GM12864 (cell line): ENCODE measurements at regions not wholly inside any gene's neighbourhood (a gene's known extent, or its start where the extent isn't known, plus 50 kb on each side); places are given as distances from the start of the nearest gene placed in this dataset.

ENCODE experiments used
- DNase-seq: peaks from one replicate; pipeline ENCODE4 v3.0.0-alpha.2; 2011; ENCODE audit warnings: low read depth
- H3K4me3 ChIP-seq: 2 replicates; pipeline ENCODE4 v1.5.1; 2011; ENCODE audit warnings: mild to moderate bottlenecking, low read depth, low read length, control low read depth
- TF ChIP-seq, protein P1 (sequence below): IDR thresholded peaks from 2 replicates; pipeline ENCODE4 v1.5.1; 2011; ENCODE audit warnings: low read depth, mild to moderate bottlenecking, moderate library complexity, low read length, control low read depth, inconsistent platforms; ENCODE audit errors: missing control alignments

DNA sequence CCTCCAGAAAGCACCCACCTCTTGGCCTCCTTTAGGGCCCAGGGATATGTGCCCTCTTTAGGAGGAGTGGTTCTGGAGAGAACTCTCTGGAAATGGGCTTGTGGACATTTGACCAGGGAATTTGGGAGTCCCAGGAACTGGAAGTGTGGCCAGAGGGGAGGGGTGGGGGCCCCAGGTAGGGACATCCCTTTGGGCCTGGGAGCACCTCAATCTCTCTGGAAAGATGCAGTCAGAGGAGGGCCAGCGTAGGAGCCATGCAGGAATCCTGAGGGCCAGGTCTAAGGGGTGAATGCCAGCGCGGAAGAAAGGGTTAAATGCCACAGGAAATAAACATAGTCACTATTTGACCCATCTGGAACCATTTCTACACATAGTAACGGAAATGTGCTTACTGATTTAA lies 50.3 kb upstream of the ITGA11 start:
- TF ChIP-seq, protein P1, sequence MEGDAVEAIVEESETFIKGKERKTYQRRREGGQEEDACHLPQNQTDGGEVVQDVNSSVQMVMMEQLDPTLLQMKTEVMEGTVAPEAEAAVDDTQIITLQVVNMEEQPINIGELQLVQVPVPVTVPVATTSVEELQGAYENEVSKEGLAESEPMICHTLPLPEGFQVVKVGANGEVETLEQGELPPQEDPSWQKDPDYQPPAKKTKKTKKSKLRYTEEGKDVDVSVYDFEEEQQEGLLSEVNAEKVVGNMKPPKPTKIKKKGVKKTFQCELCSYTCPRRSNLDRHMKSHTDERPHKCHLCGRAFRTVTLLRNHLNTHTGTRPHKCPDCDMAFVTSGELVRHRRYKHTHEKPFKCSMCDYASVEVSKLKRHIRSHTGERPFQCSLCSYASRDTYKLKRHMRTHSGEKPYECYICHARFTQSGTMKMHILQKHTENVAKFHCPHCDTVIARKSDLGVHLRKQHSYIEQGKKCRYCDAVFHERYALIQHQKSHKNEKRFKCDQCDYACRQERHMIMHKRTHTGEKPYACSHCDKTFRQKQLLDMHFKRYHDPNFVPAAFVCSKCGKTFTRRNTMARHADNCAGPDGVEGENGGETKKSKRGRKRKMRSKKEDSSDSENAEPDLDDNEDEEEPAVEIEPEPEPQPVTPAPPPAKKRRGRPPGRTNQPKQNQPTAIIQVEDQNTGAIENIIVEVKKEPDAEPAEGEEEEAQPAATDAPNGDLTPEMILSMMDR = no peak
- H3K4me3 ChIP-seq = no peak overlapping the region
- DNase-seq = no peak

DNA sequence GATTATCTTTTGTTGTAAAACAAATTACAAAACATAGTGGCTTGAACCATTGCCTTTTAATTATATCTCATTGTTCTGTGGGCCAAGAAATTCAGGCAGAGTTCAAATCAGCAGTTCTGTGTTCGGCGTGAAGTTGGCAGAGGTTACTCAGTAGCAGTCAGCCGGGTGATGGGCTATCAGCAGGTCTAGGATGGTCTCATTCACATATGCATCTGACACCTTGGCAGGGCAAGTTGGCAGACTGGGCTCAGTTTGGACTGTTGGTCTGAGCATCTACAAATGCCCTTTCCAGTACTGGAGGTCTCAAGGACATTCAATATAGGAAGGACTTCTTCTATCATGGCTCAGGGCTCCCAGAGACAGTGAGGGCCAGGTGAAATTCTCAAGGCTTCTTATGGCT lies 51.2 kb upstream of the ITGA11 start:
- no peak for DNase-seq
- TF ChIP-seq, protein P1 = no peak
- H3K4me3 ChIP-seq = no peak overlapping the region

DNA sequence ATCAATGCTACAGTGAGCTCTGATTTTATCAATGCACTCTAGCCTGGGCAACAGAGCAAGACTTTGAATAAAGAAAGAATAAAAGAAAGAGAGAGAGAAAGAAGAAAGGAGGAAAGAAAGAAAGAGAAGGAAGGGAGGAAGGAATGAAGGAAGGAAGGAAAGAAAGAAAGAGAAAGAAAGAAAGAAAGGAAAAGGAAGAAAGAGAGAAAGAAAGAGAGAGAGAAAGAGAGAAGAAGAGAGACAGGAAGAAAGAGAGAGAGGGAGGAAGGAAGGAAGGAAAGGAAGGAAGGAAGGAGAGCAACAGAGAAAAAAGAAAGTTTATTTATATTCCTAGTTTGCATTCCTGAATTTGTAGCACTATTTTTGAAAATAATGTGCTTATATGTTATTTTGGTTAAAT lies 52.3 kb upstream of the ITGA11 start:
- DNase-seq = no peak
- TF ChIP-seq, protein P1 = no peak

DNA sequence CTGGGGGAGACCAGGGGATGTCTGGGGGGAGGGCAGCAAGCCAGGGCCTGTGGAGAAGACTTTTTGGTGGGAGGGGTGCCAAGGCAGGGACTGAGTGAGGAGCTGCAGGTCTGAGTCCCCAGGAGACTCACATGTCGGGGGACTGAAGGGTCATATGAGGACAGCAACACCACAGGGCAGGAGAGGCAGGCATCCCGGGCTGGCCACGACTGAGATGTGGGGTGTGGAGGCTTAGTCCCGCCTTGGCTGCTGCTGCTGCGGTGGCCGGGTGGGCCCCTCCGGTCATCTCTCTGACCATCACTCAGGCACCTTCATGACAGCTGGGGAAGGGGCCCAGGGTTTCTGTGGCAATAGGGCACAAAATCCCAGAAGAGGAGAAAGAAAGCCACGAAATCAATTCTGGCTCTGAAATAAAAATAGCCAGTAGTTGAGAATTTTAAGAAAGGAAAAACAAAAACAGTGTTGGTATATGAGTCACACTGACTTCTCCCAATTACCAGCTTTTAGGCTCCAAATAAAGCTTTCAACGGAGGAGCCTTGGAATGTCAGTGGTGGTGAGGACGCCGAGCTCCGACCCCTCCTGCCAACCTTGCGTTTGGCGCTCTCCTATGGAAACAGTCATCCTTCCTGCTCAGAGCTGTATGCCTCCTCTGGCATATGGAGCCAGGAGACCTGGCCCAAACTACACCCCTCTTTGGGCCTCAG lies 52.9 kb upstream of the ITGA11 start:
- no peak for DNase-seq
- no peak overlapping the region for H3K4me3 ChIP-seq
- TF ChIP-seq, protein P1 = no peak

More for the DNA sequence above, 52.3 kb upstream of the ITGA11 start:
- H3K4me3 ChIP-seq = no peak overlapping the region

DNA sequence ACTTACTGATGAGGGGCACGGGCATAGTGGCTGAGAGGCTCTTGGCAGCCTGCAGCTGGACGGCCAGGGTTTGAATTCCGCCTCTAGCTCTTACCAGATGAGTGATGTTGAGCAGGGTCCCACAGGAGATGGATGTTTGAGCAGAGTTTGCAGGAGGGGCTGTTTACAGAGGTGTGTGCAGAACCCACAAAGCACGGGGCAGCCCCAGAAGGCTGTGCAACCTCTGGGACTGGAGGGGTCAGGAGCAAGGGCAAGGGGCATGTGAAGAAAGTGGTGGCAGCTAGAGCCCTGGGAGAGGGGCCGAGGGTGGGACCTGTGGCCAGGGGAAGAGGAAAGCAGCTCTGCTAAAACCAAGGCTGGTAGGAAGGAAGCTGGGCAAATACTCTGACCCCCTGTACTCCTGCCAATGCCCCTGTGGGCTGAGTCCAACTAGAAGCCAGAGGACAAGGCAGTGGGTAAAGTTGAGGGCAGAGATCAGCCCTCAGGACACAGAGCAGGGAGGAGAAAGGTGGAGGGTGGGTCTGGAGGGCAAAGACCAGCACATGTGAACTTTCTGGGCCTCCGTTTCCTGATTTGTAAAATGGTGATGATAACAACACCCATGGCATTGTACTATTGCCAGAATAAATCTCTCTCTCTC lies 53.9 kb upstream of the ITGA11 start:
- DNase-seq = no peak
- no peak overlapping the region for H3K4me3 ChIP-seq
- TF ChIP-seq, protein P1 = no peak

DNA sequence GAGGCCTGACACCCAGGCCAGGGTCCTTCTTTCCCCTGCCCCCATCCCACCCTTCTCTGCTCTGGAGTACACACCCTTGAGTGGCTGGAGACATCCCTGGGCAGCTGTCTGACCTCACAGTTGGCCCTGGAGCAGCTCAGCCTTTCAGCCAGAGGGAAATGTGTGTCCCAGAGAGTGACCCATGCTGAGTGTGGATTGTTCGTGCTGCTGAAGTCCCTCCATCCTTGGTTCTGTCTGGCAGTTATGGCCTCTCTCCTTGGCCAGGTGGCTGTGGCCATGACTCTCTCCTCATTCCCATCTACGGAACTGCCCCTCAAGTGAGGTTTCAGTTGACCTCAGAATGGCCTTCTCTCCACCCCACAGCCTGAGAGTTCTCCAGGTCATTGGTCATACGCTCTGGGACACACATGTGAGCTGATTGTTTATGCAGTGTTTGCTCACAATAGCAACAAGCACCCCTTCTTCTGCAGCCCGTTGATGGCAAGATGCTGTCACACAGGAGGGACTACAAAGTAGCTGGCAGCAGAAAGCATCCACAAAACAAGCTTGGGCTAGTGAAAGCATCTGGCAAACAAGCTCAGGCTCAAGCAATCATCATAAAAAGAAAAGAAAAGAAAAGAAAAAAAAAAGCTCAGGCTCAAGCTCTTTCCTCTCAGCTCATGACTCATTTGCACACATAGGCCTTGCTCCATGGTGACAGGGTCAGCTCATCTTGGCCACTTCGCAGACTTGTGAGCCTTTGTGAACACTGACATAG lies 55.3 kb upstream of the ITGA11 start:
- no peak overlapping the region for H3K4me3 ChIP-seq
- no peak for DNase-seq
- TF ChIP-seq, protein P1 = no peak

DNA sequence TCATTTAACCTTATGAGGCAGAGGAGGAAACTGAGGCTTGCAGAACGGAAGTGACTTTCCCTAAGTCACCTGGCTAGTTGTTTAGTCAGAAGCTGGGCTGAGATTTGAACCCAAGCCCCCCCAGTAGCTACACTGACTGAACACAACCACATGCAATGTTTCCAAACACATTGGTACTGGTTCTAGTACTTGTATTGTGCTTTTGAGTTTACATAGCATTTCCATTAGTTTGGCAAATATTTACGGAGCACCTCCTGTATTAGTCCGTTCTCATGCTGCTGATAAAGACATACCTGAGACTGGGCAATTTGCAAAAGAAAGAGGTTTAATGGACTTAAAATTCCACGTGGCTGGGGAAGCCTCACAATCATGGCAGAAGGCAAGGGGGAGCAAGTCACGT lies 56.3 kb upstream of the ITGA11 start:
- no peak overlapping the region for H3K4me3 ChIP-seq
- no peak for DNase-seq
- TF ChIP-seq, protein P1 = no peak
